Neural cell (in vitro differentiated cells): ENCODE measurements at regions not wholly inside any gene's neighbourhood (a gene's known extent, or its start where the extent isn't known, plus 50 kb on each side); places are given as distances from the start of the nearest gene placed in this dataset.

Experiments
- H2AFZ ChIP-seq: fragments of 200-600, 300-800 bp; sonication (generic), shearing (Covaris generic); 2 replicates; pipeline ENCODE4 v1.6.0; 2014; ENCODE audit warnings: low read depth, mild to moderate bottlenecking, antibody characterized with exemption, low read length, moderate library complexity
- H3F3A ChIP-seq: fragments of 200-600 bp; shearing (Covaris generic); 2 replicates; pipeline ENCODE4 v1.6.1; 2016; ENCODE audit warnings: mild to moderate bottlenecking, moderate library complexity, mixed read lengths, antibody characterized with exemption, low read length; ENCODE audit not compliant: insufficient read depth, poor library complexity, severe bottlenecking
- H3K27ac ChIP-seq: fragments of 200-600, 300-800 bp; sonication (generic), shearing (Covaris generic); 2 replicates; pipeline ENCODE4 v1.5.1; 2014; ENCODE audit warnings: mild to moderate bottlenecking, low read length, moderate library complexity
- H3K27me3 ChIP-seq: fragments of 300-800, 200-600 bp; sonication (generic), shearing (Covaris generic); 2 replicates; pipeline ENCODE4 v1.6.0; 2014; ENCODE audit warnings: mild to moderate bottlenecking, low read depth, low read length, moderate library complexity; ENCODE audit not compliant: insufficient read depth
- H3K36me3 ChIP-seq: fragments of 300-800, 200-600 bp; sonication (generic), shearing (Covaris generic); 2 replicates; pipeline ENCODE4 v1.5.1; 2014; ENCODE audit warnings: mild to moderate bottlenecking, antibody characterized with exemption, low read length, moderate library complexity; ENCODE audit not compliant: insufficient read depth
- H3K4me2 ChIP-seq: fragments of 300-800, 200-600 bp; sonication (generic), shearing (Covaris generic); 2 replicates; pipeline ENCODE4 v1.6.0; 2014; ENCODE audit warnings: mild to moderate bottlenecking, low read length
- H3K4me3 ChIP-seq: fragments of 300-800, 200-600 bp; sonication (generic), shearing (Covaris generic); 2 replicates; pipeline ENCODE4 v1.5.1; 2014; ENCODE audit warnings: mild to moderate bottlenecking, low read length, moderate library complexity
- H3K79me2 ChIP-seq: fragments of 200-600 bp; shearing (Covaris generic); replicated peaks from 2 replicates; pipeline ENCODE4 v1.6.0; 2014; ENCODE audit warnings: mild to moderate bottlenecking, low read length, moderate library complexity; ENCODE audit not compliant: insufficient read depth
- H3K9ac ChIP-seq: fragments of 300-800, 200-600 bp; sonication (generic), shearing (Covaris generic); 2 replicates; pipeline ENCODE4 v1.6.1; 2016; ENCODE audit warnings: mild to moderate bottlenecking, low read length, mixed read lengths
- H3K9me2 ChIP-seq: fragments of 200-600 bp; shearing (Covaris generic); 2 replicates; pipeline ENCODE4 v1.6.1; 2016; ENCODE audit warnings: mild to moderate bottlenecking, low read length, mixed read lengths; ENCODE audit not compliant: insufficient read depth
- H3K9me3 ChIP-seq: fragments of 200-600, 300-800 bp; sonication (generic), shearing (Covaris generic); 2 replicates; pipeline ENCODE4 v1.6.1; 2016; ENCODE audit warnings: mild to moderate bottlenecking, mixed run types, low read length, moderate library complexity, mixed read lengths
- H4K20me1 ChIP-seq: fragments of 200-600 bp; shearing (Covaris generic); 2 replicates; pipeline ENCODE4 v1.6.1; 2016; ENCODE audit warnings: mild to moderate bottlenecking, mixed run types; ENCODE audit not compliant: insufficient read depth
- EP300 ChIP-seq: fragments of 450-650 bp; conservative IDR thresholded peaks from 2 replicates; pipeline ENCODE4 v1.6.1; 2014; ENCODE audit warnings: antibody characterized with exemption, mild to moderate bottlenecking, moderate library complexity; ENCODE audit not compliant: poor library complexity, severe bottlenecking
- MXI1 ChIP-seq: fragments of 450-650 bp; conservative IDR thresholded peaks from 2 replicates; pipeline ENCODE4 v1.6.1; 2014; ENCODE audit warnings: antibody characterized with exemption, mild to moderate bottlenecking; ENCODE audit not compliant: poor library complexity, severe bottlenecking
- POLR2AphosphoS5 ChIP-seq: IDR thresholded peaks from 2 replicates; pipeline ENCODE4 v1.6.1; 2012
- RAD21 ChIP-seq: fragments of 450-650 bp; conservative IDR thresholded peaks from 2 replicates; pipeline ENCODE4 v1.6.1; 2014; ENCODE audit warnings: antibody characterized with exemption, mild to moderate bottlenecking, moderate library complexity
- SMC3 ChIP-seq: fragments of 450-650 bp; conservative IDR thresholded peaks from 2 replicates; pipeline ENCODE4 v1.6.1; 2014; ENCODE audit warnings: antibody characterized with exemption, mild to moderate bottlenecking, moderate library complexity; ENCODE audit not compliant: poor library complexity
- TAF1 ChIP-seq: IDR thresholded peaks from 2 replicates; pipeline ENCODE4 v1.6.1; 2012; ENCODE audit warnings: low read depth
- TF ChIP-seq, protein P1 (sequence below): fragments of 450-650 bp; IDR thresholded peaks from 2 replicates; pipeline ENCODE4 v1.5.1; 2014; ENCODE audit warnings: antibody characterized with exemption, mild to moderate bottlenecking, moderate library complexity; ENCODE audit not compliant: poor library complexity, severe bottlenecking
- TF ChIP-seq, protein P2 (sequence below): IDR thresholded peaks from 2 replicates; pipeline ENCODE4 v1.6.1; 2012; ENCODE audit warnings: borderline replicate concordance

DNA sequence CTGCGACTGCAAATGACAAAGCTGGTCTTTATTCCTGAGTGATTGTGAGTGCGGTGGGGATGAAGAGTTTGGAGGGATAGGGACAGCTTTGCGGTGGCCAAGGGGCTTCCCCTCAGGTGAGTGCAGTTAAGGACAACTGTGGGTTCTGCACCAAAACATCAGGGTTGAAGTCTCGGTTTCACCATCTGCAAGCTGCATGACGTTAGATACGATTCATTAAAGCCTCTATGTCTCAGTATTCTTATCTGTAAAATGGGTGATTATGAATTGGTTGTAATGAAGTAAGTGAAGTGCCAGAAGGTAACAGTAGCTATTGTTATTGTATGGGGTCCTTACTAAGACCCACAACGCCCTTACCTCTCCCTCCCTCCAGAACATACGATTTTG lies 226.8 kb upstream of the DAPK1 start:
- no peak overlapping the region for H3K27ac ChIP-seq
- H3K36me3 ChIP-seq, result no peaks in the 10 kb centered on the region
- no peak overlapping the region for H3K9ac ChIP-seq
- no peaks in the 10 kb centered on the region for H3K79me2 ChIP-seq
- H3K9me2 ChIP-seq, result no peaks in the 10 kb centered on the region
- H3K27me3 ChIP-seq, result no peaks in the 10 kb centered on the region
- TF ChIP-seq, protein P1, sequence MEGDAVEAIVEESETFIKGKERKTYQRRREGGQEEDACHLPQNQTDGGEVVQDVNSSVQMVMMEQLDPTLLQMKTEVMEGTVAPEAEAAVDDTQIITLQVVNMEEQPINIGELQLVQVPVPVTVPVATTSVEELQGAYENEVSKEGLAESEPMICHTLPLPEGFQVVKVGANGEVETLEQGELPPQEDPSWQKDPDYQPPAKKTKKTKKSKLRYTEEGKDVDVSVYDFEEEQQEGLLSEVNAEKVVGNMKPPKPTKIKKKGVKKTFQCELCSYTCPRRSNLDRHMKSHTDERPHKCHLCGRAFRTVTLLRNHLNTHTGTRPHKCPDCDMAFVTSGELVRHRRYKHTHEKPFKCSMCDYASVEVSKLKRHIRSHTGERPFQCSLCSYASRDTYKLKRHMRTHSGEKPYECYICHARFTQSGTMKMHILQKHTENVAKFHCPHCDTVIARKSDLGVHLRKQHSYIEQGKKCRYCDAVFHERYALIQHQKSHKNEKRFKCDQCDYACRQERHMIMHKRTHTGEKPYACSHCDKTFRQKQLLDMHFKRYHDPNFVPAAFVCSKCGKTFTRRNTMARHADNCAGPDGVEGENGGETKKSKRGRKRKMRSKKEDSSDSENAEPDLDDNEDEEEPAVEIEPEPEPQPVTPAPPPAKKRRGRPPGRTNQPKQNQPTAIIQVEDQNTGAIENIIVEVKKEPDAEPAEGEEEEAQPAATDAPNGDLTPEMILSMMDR, result no peak
- TF ChIP-seq EP300, result no peak
- TF ChIP-seq SMC3, result no peak
- no peak for TF ChIP-seq MXI1
- TF ChIP-seq, protein P2, sequence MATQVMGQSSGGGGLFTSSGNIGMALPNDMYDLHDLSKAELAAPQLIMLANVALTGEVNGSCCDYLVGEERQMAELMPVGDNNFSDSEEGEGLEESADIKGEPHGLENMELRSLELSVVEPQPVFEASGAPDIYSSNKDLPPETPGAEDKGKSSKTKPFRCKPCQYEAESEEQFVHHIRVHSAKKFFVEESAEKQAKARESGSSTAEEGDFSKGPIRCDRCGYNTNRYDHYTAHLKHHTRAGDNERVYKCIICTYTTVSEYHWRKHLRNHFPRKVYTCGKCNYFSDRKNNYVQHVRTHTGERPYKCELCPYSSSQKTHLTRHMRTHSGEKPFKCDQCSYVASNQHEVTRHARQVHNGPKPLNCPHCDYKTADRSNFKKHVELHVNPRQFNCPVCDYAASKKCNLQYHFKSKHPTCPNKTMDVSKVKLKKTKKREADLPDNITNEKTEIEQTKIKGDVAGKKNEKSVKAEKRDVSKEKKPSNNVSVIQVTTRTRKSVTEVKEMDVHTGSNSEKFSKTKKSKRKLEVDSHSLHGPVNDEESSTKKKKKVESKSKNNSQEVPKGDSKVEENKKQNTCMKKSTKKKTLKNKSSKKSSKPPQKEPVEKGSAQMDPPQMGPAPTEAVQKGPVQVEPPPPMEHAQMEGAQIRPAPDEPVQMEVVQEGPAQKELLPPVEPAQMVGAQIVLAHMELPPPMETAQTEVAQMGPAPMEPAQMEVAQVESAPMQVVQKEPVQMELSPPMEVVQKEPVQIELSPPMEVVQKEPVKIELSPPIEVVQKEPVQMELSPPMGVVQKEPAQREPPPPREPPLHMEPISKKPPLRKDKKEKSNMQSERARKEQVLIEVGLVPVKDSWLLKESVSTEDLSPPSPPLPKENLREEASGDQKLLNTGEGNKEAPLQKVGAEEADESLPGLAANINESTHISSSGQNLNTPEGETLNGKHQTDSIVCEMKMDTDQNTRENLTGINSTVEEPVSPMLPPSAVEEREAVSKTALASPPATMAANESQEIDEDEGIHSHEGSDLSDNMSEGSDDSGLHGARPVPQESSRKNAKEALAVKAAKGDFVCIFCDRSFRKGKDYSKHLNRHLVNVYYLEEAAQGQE, result no peak
- H3F3A ChIP-seq, result no peaks in the 10 kb centered on the region
- H2AFZ ChIP-seq, result no peak overlapping the region
- H4K20me1 ChIP-seq, result no peaks in the 10 kb centered on the region
- no peak overlapping the region for H3K4me3 ChIP-seq
- H3K4me2 ChIP-seq, result no peak overlapping the region
- no peaks in the 10 kb centered on the region for H3K9me3 ChIP-seq

GRCh38 chr9:87271696-87272477 lies 225.8 kb upstream of the DAPK1 start:
- TF ChIP-seq RAD21 (no peak), SMC3 (no peak), TAF1 (no peak), EP300 (no peak), POLR2AphosphoS5 (no peak)
- no peaks in the 10 kb centered on the region for H3F3A ChIP-seq
- no peaks in the 10 kb centered on the region for H3K79me2 ChIP-seq
- no peaks in the 10 kb centered on the region for H3K36me3 ChIP-seq
- H3K9ac ChIP-seq, result no peak overlapping the region
- no peak overlapping the region for H2AFZ ChIP-seq
- no peak overlapping the region for H3K27ac ChIP-seq
- H3K4me3 ChIP-seq, result no peak overlapping the region
- H3K27me3 ChIP-seq, result no peaks in the 10 kb centered on the region
- no peaks in the 10 kb centered on the region for H4K20me1 ChIP-seq
- no peak overlapping the region for H3K4me2 ChIP-seq
- no peaks in the 10 kb centered on the region for H3K9me3 ChIP-seq
- H3K9me2 ChIP-seq, result no peaks in the 10 kb centered on the region
